HG03378 (cell line): ENCODE measurements at regions not wholly inside any gene's neighbourhood (a gene's known extent, or its start where the extent isn't known, plus 50 kb on each side); places are given as distances from the start of the nearest gene placed in this dataset.
"Not testable (repeated sequence)": the region's sequence is repeated elsewhere in the genome, so short reads cannot be mapped to it uniquely, and the experiment has no call there.

Source experiments
- ATAC-seq: cut with Tn5 transposase; IDR thresholded peaks from one replicate; pipeline ENCODE4 v1.9.1; 2021; ENCODE audit warnings: mild to moderate bottlenecking, moderate library complexity; ENCODE audit not compliant: unreplicated experiment

DNA sequence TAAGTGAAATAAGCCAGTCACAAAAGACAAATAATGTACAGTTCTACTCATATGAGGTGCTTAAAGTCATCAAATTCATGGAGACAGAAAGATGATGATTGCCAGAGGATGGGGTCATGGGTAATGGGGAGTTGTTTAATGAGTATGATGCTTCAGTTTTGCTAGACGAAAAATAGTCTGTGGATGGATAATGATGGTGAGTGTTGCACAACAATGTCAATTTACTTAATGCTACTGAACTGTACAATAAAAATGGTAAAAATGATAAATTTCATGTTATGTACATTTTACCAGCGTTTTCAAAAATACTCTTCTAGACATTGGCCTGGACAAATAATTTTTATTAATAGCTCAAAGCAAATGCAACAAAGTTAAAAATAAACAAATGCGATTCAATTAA, 118.5 kb upstream of the KYNU start:
- ATAC-seq = no peak

DNA sequence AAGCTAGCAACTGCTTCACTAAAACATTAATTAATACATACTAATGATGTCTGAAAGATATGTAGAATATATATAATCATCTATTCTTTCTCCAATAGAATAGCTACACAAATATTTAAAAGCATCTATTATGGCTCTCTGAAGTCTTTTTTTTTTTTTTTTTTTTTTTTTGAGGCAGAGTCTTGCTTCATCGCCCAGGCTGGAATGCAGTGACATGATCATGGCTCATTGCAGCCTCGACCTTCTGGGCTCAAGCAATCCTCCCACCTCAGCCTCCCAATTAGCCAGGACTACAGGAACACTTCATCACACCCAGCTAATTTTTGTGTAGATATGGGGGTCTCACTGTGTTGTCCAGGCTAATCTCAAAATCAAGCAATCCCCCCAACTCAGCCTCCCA, 120.4 kb upstream of the KYNU start:
- no peak for ATAC-seq

DNA sequence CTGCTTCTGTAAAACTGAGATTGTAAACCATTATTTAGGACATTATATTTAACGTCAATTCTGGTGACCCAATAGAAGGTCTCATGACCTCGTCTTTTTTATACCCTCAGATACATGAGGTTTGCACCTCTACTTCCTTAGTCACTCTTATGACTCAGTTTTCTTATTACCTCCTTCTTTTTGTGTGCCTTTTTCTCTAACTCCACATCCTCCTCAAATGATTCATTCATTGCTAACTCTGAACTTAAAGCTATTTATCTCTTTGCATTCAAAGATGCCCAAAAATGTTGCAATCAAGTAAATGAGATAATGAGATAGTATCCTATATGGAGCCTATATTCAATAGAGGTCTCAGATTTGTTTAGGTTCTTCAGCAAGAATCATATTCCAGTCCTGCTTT, 121.0 kb upstream of the KYNU start:
- ATAC-seq = no peak

DNA sequence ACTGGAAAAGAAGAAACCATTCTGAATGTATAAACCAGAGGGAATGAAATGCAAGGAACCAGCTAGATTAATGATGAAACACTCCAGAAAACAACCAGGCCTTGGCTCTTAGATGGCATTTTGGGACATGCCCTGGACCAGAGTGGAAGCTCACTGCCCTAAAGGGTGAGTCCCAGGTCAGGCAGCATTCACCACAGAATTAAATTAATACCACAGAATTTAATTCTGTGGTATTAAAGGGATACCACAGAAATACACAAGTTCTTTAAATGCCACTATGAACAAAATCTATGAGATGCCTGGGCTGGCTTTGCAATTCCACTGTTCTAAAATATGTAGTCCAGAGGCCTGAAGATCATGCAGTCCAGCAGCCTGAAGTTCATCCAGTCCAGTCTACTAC, 122.3 kb upstream of the KYNU start:
- ATAC-seq = no peak

DNA sequence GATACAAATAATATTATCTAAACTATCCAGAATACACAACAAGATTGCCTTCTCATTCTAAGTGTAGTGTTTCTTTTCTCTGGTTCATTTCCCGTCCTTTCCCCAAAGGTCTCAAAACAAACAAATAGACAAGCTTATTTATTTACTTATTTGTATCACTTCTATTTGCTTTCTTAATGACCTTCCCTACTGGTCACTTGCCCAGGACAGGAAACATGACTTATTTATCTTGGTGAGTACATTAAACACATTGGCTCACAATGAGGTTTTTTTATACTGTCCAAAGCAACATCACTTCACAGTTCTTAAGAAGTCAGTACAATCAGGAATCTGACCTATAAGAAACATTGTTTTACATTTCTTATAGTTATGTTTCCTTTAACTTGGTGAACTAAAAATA, 123.3 kb upstream of the KYNU start:
- ATAC-seq = no peak

DNA sequence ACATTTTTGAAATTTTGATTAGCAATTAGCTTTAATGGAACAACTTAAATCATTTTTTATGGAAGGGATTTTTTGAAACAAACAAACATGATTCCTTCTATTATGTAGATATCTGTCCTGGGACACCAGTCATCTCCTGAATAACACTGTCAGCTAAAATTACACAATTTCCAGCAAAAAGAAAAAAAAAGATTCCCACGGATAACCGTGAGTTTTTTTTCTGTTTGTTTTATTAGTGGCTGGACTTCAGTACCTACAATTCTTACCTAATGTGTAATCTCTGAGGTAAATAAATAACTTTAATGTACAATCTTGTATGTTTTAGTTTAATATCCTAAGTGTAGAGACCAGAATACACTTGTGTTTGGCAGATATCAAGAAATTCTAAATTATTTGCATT, 126.6 kb upstream of the KYNU start:
- ATAC-seq = no peak

DNA sequence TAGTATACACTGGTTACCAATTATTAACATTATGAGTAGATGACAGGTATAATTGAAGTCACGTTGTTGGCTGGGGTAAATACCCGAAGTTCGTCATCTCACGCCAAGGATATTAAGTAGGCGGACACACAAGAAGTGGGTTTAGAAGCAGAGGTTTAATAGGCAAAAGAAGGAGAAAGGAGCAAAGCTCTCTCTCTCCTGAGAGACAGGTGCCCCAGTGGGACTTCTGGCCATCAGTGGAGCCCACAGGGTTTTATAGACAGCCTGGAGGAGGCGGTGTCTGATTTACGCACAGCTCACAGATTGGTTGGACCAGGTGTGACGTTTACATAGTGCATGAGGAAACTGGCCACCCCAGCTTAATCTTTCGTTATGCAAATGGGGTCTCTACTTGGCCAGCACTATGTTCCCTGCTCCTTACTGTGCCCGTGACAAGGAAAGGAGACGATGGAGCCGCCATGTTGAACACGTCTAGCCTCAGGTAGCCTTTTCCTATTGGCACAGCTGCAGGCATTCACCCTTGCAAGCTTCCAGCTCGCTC, 128.8 kb upstream of the KYNU start:
- no peak for ATAC-seq

DNA sequence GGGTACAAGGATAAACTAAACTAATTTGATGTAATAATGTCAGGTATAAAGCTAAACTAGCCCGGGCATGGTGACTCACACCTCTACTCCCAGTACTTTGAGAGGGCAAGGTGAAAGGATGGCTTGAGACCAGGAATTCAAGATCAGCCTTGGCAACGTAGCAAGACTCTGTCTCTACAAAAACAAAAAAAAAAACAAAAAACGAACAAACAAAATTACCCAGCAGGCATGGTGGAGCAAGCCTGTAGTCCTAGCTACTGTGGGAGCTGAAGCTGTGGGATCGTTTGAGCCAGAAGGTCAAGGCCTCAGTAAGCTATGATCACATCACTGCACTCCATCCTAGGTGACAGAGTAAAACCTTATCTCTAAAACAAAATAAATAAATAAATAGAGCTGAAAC, 131.8 kb upstream of the KYNU start:
- no peak for ATAC-seq

DNA sequence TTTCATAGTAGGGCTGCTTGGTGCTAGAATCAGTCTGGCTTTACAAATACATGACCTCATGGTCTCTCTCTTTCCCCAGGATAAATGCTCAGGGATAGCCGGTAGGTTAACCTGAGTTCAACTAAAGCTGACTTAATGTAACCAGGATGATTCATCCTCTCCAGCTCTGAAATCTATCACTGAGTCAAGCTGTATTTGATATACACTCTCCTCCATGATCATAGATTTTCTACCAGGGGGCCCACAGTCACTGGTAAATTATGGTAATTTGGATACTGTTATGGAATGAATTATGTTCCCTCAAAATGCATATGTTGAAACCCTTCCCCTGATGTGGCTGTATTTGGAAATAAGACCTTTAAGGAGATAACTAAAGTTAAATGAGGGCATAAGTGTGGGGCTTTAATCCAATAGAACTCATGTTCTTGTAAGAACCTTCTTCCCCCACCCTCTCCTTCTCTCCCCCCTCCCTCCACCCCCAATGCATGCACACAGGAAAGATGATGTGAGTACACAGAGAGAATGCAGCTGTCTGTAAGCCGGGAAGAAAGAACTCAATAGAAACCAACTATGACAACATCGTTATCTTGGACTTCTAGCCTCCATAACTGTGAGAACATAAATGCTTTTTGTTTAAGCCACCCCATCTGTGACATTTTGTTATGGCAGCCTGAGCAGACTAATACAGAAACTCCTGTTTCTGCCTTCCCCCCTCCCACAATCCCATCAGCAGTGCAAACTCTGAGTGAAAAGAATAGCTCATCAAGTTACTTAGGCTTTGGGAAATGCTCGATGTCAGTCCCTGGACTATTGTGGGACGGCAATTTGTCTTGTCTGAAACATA, 134.9 kb upstream of the KYNU start:
- peak; percentile 16 for ATAC-seq

DNA sequence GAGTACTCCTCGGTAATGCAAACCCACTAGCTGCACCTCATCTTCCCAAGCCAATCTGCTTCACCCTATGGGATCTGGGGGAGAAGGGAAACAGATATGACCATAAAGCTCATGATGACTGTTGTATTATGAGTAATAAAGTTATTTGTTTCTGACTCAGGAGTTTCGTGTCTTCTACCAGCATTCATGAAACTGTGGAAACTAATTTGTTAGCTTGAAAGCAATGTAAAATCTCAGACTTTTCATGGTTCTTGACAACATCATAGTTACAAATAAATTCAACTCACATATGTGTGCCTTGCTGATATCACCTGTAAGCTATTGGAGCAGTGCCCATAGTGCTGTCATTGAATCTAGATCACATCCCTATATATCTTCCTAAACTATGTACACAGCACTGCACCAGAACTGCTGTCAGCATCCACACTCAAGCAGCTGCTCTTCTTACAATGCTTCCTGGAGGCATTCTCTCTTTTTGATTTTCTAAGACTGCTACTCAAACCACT, 135.6 kb upstream of the KYNU start:
- peak; percentile 78 for ATAC-seq

DNA sequence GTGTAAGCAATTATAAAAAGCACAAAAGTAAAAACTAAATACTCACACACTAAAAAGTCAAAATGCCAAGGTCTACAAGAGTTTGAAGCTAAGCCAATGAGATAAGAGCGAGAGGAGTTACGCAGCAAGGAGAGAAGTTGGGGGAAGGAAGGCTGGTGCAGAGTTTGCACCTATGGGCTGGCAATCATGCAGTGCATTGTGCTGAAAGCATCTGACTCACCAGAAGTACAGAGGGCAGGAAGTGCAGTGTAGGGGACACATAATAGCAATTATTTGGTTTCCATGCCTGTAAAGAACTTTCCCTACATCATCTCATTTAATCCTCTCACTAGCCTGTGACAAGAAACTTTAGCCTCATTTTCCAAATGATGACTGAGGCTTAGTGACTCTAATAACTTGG, 142.7 kb upstream of the KYNU start:
- ATAC-seq = no peak

DNA sequence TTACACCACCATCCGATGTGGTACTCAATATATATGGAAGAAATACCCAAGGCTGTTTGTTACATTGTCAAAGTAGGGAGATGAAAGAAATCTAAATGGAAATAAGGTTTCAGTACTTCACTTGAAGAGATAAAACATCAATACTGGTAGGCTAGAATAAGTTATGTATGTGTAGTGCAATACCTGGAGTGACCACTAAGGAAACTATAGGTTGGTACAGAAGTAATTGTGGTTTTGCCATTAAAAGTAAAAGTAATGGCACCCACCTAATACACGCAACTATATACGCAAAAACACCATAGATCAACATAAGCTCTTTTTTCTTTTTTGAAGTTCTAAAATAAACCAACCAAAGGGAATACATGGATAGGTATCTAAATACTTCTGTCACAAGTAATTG, 143.2 kb upstream of the KYNU start:
- no peak for ATAC-seq

DNA sequence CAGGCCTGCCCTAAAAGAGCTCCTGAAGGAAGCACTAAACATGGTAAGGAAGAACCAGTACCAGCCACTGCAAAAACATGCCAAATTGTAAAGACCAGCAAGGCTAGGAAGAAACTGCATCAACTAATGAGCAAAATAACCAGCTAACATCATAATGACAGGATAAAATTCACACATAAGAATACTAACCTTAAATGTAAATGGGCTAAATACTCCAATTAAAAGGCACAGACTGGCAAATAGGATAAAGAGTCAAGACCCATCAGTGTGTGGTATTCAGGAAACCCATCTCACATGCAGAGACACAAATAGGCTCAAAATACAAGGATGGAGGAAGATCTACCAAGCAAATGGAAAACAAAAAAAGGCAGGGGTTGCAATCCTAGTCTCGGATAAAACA, 147.7 kb upstream of the KYNU start:
- ATAC-seq = not testable (repeated sequence)

DNA sequence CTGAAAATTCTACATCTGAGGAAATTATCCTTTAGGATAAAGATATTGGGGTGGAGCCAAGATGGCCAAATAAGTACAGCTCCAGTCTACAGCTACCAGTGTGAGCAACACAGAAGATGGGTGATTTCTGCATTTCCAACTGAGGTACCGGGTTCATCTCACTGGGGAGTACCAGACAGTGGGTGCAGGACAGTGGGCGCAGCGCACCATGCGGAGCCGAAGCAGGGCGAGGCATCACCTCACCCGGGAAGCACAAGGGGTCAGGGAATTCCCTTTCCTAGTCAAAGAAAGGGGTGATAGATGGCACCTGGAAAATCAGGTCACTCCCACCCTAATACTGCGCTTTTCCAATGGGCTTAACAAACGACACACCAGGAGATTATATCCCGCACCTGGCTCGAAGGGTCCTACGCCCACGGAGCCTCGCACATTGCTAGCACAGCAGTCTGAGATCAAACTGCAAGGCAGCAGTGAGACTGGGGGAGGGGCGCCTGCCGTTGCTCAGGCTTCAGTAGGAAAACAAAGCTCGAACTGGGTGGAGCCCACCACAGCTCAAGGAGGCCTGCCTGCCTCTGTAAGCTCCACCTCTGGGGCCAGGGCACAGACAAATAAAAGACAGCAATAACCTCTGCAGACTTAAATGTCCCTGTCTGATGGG, 149.5 kb upstream of the KYNU start:
- not testable (repeated sequence) for ATAC-seq

DNA sequence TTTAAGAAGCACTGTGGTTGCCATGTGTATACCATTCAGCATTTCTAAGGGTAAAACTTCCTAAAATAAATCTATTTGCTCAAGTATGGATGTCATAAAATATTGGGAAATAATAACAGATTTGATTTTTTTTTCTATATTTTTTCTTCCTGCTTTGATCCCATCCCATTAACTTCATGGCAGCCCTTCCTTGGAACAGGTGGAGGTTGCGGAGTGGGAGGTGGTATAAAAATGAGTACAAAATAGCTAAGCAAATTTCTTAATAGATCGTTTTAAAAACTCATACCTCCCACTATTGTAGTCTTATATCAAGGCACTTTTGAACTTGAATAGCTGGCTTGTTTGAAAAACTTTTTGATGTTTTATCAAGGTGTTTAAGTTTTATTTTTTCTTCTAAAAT, 152.1 kb upstream of the KYNU start:
- ATAC-seq = no peak

DNA sequence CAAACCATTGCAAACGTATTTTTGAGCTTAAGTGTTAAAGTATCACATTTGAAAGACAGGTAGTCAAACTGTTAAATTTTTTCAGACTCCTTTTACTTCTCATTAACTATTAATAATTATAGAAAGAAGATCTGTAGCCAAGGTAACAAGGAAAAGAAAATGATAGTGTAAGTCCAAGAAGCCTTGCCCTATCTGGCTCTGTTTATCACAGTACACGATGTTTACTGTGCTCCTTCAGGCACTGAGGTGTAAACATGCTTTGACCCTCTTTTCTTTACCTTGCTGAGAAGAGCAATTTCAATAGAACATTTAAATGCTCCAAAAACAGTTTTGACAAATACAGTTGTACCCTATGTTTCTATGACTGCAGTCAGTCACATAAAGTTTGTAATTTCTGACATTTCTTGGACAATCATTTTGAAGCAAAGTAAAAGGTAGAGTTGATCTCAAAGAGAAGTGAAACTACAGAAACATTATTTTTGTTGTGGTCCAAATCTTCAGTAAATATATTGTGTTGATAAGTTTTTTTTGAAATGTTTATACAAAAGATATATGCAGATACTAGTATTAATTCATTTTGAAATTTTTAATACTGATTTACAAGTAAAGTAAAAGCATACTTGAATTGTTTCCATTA, 152.6 kb upstream of the KYNU start:
- peak; percentile 47 for ATAC-seq

DNA sequence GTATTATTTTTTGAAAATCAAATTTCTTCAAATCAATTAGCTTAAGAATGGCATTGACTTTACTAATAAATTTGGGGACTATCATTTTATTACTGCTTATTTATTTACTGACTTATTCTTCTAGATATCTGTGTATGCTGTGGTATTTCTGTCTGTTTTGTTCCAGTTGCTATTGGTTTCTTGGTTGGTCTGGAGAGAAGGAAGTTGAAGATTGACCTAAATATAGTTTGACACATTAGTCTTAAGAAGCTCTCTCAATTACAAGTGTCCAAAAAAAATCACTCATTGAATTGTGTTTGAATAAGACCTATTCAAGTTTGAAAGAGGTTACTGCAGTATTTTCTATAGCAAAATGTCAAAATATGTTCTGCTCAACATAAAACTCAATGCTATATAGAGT, 153.3 kb upstream of the KYNU start:
- peak; percentile 48 for ATAC-seq

DNA sequence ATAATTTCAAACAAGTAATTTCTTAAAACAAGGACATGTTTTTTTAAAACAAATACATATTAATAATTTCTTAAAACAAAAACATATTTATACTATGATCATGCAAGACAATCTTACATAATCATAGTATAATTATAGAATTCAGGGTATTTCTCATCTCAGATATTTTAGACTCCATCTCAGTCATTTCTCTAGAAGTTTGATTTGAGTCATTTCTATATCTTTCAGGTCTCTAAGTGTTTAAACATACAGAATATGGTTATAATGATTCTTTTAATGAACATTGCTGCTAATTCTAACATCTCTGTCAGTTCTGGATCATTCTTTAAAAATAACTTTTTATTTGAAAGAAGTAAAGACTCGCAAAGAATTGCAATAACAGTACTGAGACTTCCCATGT, 154.2 kb upstream of the KYNU start:
- ATAC-seq = peak; percentile 47

DNA sequence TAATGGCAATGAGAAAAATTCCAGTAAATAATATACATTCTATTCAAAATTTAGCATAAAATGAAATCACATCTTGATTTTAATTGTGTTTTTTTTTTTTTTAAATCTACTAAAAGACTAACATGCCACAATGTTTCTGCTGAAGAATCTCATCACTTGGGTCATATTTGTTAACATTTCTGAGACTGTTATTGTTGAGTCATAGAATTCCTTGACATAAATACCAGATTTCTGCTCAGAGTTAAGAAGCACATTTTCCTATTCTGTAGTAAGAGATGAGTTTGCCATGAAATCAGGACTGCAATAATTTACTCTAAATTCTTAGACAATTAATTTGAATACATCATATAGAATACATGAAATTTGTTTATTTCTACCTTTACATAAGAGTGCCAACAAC, 154.9 kb upstream of the KYNU start:
- no peak for ATAC-seq

DNA sequence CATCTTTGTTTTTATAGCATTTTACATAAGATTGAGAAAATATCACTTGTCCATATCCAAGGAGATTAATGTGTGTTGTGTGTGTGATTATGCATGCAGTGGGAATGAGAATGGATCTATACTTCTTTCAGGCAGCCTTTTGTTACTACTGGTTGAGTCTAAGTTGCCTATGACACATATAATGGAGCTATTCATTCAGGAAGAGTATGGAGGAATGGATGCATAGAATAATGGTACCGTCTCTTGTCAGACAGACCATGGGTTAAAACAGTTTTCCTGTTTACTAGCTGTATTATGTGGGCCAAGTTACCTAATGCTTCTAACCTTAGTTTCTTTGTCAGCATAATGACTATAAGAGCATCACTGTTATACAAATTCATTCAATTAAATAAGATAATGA, 155.4 kb upstream of the KYNU start:
- ATAC-seq = no peak

DNA sequence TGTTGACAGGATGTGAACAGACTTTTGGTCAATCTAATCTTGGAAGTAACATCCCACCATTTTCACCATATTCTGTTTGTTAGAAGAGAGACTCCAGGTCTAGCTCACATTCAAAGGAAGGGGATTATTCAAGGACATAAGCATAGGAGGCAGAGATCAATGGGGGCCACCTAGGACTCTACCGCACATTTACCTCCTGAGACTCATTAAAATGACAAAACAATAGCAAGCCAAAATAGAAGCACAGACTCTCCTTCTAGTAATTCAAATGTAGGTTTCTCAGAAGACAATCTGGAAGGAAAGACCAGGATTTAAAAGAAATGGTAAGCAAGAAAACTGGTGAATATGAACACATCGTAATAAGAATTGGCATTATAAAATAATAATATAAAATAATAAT, 156.4 kb upstream of the KYNU start:
- no peak for ATAC-seq
